SK-N-SH (cell line): ENCODE measurements at regions not wholly inside any gene's neighbourhood (a gene's known extent, or its start where the extent isn't known, plus 50 kb on each side); places are given as distances from the start of the nearest gene placed in this dataset.
"Not testable (repeated sequence)": the region's sequence is repeated elsewhere in the genome, so short reads cannot be mapped to it uniquely, and the experiment has no call there.

Source experiments
- CTCF ChIA-PET: fragments of 300-600, 350-600 bp; formaldehyde crosslinking; extraction: SDS; loops from one replicate; lab custom pipeline; 2021; lab: Yijun Ruan, JAX
- POLR2A ChIA-PET: fragments of 350-600 bp; sonication (Branson Sonifier 250); formaldehyde crosslinking; extraction: SDS; loops from one replicate; lab custom pipeline; 2020; ENCODE audit warnings: antibody characterized with exemption, inconsistent platforms; lab: Yijun Ruan, JAX
- DNase-seq: peaks from one replicate; pipeline ENCODE4 v3.0.0; 2012
- H2AFZ ChIP-seq: fragments of 200-600 bp; sonication (generic); 2 replicates; pipeline ENCODE4 v1.8.1; 2016; ENCODE audit warnings: antibody characterized with exemption, mild to moderate bottlenecking, low read depth
- H3F3A ChIP-seq: fragments of 200-600 bp; sonication (generic); replicated peaks from 2 replicates; pipeline ENCODE3; 2016; ENCODE audit warnings: antibody characterized with exemption, mild to moderate bottlenecking; ENCODE audit not compliant: insufficient read depth
- H3K27ac ChIP-seq, 2 experiments: fragments of 200-500 bp in 1 of 2; fragments of 200-600 bp in 1 of 2; sonication (Bioruptor generic) in 1 of 2; sonication (generic), shearing (Covaris generic) in 1 of 2; 2 replicates each; pipeline versions ENCODE4 v1.5.1 to v1.6.1; 2014 to 2016; ENCODE audit warnings: low read depth in 2 of 2, inconsistent platforms in 1 of 2, low read length in 1 of 2, mild to moderate bottlenecking in 1 of 2, mixed read lengths in 1 of 2
- H3K27me3 ChIP-seq: fragments of 200-600 bp; sonication (generic), shearing (Covaris generic); 2 replicates; pipeline ENCODE4 v1.6.1; 2016; ENCODE audit warnings: mixed run types; ENCODE audit not compliant: insufficient read depth
- H3K36me3 ChIP-seq, 2 experiments: fragments of 200-500 bp in 1 of 2; fragments of 200-600 bp in 1 of 2; sonication (Bioruptor generic) in 1 of 2; sonication (generic) in 1 of 2; replicated peaks in 1 of 2; 2 replicates each; pipeline versions ENCODE3 to v1.5.1; 2014 to 2016; ENCODE audit warnings: low read length in 1 of 2, mild to moderate bottlenecking in 1 of 2; ENCODE audit not compliant: insufficient read depth in 2 of 2, control insufficient read depth in 1 of 2
- H3K4me1 ChIP-seq, 2 experiments: fragments of 200-500 bp in 1 of 2; fragments of 200-600 bp in 1 of 2; sonication (Bioruptor generic) in 1 of 2; sonication (generic), shearing (Covaris generic) in 1 of 2; 2 replicates each; pipeline versions ENCODE4 v1.5.1 to v1.6.1; 2014 to 2016; ENCODE audit warnings: low read depth in 1 of 2, low read length in 1 of 2, mixed run types in 1 of 2; ENCODE audit not compliant: insufficient read depth in 2 of 2, control insufficient read depth in 1 of 2
- H3K4me2 ChIP-seq: fragments of 200-600 bp; sonication (generic), shearing (Covaris generic); 2 replicates; pipeline ENCODE4 v1.6.1; 2017; ENCODE audit warnings: mixed run types
- H3K4me3 ChIP-seq, 2 experiments: fragments of 200-500 bp in 1 of 2; fragments of 200-600 bp in 1 of 2; sonication (Bioruptor generic) in 1 of 2; sonication (generic), shearing (Covaris generic) in 1 of 2; 2 replicates each; pipeline versions ENCODE4 v1.5.1 to v1.8.1; 2014 to 2016; ENCODE audit warnings: low read depth in 2 of 2, inconsistent platforms in 1 of 2, low read length in 1 of 2, mild to moderate bottlenecking in 1 of 2, mixed read lengths in 1 of 2, moderate library complexity in 1 of 2
- H3K79me2 ChIP-seq: fragments of 200-600 bp; sonication (generic); 2 replicates; pipeline ENCODE4 v1.8.1; 2017; ENCODE audit warnings: mild to moderate bottlenecking; ENCODE audit not compliant: insufficient read depth
- H3K9ac ChIP-seq: fragments of 200-600 bp; sonication (generic); 2 replicates; pipeline ENCODE4 v1.6.1; 2017; ENCODE audit warnings: mixed run types
- H3K9me2 ChIP-seq: fragments of 200-600 bp; sonication (generic); 2 replicates; pipeline ENCODE4 v1.6.1; 2017; ENCODE audit warnings: mixed run types
- H3K9me3 ChIP-seq: fragments of 200-600 bp; sonication (generic); 2 replicates; pipeline ENCODE4 v1.6.1; 2017; ENCODE audit warnings: mixed run types, mild to moderate bottlenecking, moderate library complexity
- H4K20me1 ChIP-seq: fragments of 200-600 bp; sonication (generic); 2 replicates; pipeline ENCODE4 v1.6.1; 2017; ENCODE audit warnings: mild to moderate bottlenecking, mixed run types; ENCODE audit not compliant: insufficient read depth
- FOXJ3 ChIP-seq: sonication (generic); formaldehyde crosslinking; IDR thresholded peaks from 2 replicates; pipeline ENCODE4 v1.5.1; 2020; ENCODE audit warnings: mild to moderate bottlenecking, missing genetic modification reagents
- FOXM1 ChIP-seq: IDR thresholded peaks from 2 replicates; pipeline ENCODE4 v1.4.0; 2012; ENCODE audit warnings: low read depth, mild to moderate bottlenecking
- MEF2A ChIP-seq: IDR thresholded peaks from 2 replicates; pipeline ENCODE4 v1.4.0; 2012; ENCODE audit warnings: low read depth, borderline replicate concordance
- POLR2AphosphoS5 ChIP-seq: IDR thresholded peaks from 2 replicates; pipeline ENCODE4 v1.6.1; 2012; ENCODE audit warnings: low read depth, low read length
- RCOR1 ChIP-seq: fragments of 150-350 bp; IDR thresholded peaks from 2 replicates; pipeline ENCODE4 v1.6.1; 2017; ENCODE audit warnings: antibody characterized with exemption, low read length
- REST ChIP-seq: IDR thresholded peaks from 2 replicates; pipeline ENCODE4 v1.6.1; 2012; ENCODE audit warnings: mild to moderate bottlenecking, low read depth, low read length, moderate library complexity
- TEAD4 ChIP-seq: IDR thresholded peaks from 2 replicates; pipeline ENCODE4 v1.4.0; 2012; ENCODE audit warnings: mild to moderate bottlenecking, borderline replicate concordance; ENCODE audit not compliant: insufficient read depth
- WGBS: methylation state at CpG from one replicate; pipeline ENCODE4 v1.1.6; 2017; ENCODE audit warnings: low lambda C conversion rate; 5-methylcytosine and 5-hydroxymethylcytosine counted together

- no peak for TF ChIP-seq REST
Observed at GRCh38 chr3:101134331-101134730, 141.1 kb upstream of the ABI3BP start (continued).

GRCh38 chr3:101133652-101134051, 140.4 kb upstream of the ABI3BP start:
- Histone ChIP-seq H3K9ac (no peak overlapping the region), H3K4me1 (no peaks in the 10 kb centered on the region), H4K20me1 (no peaks in the 10 kb centered on the region), H3K9me2 (no peaks in the 10 kb centered on the region), H3K4me2 (no peak overlapping the region), H3K4me3 (no peak overlapping the region), H3K27me3 (no peaks in the 10 kb centered on the region), H3K27ac (no peak overlapping the region), H2AFZ (peak overlapping the region; percentile 13; the same call in 1 of the 2 replicates), H3K79me2 (no peaks in the 10 kb centered on the region), H3F3A (no peaks in the 10 kb centered on the region), H3K9me3 (no peaks in the 10 kb centered on the region), H3K36me3 (no peaks in the 10 kb centered on the region)
- 71% methylated on average over 1 of the region's 1 CpG for WGBS
- DNase-seq: no peak
- TF ChIP-seq TEAD4: no peak
- no peak for TF ChIP-seq FOXM1
- no peak for TF ChIP-seq POLR2AphosphoS5
- POLR2A ChIA-PET: no interaction called here
- CTCF ChIA-PET: no interaction called here

- H2AFZ ChIP-seq, H3K9ac ChIP-seq, CTCF ChIA-PET, H3K27ac ChIP-seq, H3K27me3 ChIP-seq, H4K20me1 ChIP-seq, H3K4me2 ChIP-seq, H3K79me2 ChIP-seq, H3K4me1 ChIP-seq, H3K9me2 ChIP-seq, H3K4me3 ChIP-seq, DNase-seq, POLR2A ChIA-PET, H3K36me3 ChIP-seq, H3K9me3 ChIP-seq, H3F3A ChIP-seq: not testable (repeated sequence)
- WGBS: 79% methylated on average over 7 of the region's 7 CpGs
Observed at GRCh38 chr3:101133197-101133596, 140.0 kb upstream of the ABI3BP start.

- TF ChIP-seq MEF2A: no peak
- no peak for TF ChIP-seq RCOR1
- TF ChIP-seq FOXJ3 (CRISPR knock-in tag): no peak
- TF ChIP-seq, all 33 proteins: peak for 0
- WGBS: 15% methylated on average over 2 of the region's 2 CpGs
Observed at GRCh38 chr3:101131767-101132166, 138.5 kb upstream of the ABI3BP start.

More at GRCh38 chr3:101131767-101132166, 138.5 kb upstream of the ABI3BP start:
- Histone ChIP-seq H3K4me3 (no peak overlapping the region), H2AFZ (no peak overlapping the region), H3K27ac (no peak overlapping the region), H3K27me3 (no peaks in the 10 kb centered on the region), H3K4me2 (no peak overlapping the region), H3K36me3 (no peaks in the 10 kb centered on the region), H3K9me2 (no peaks in the 10 kb centered on the region), H3K79me2 (no peaks in the 10 kb centered on the region), H3K9me3 (no peaks in the 10 kb centered on the region), H3K4me1 (no peaks in the 10 kb centered on the region; a peak in 1 of 4 replicates), H4K20me1 (no peaks in the 10 kb centered on the region), H3F3A (no peaks in the 10 kb centered on the region), H3K9ac (no peak overlapping the region)
- CTCF ChIA-PET: no interaction called here
- no peak for DNase-seq
- POLR2A ChIA-PET: no interaction called here
